ENCODE measurements at regions not wholly inside any gene's neighbourhood (a gene's known extent, or its start where the extent isn't known, plus 50 kb on each side); places are given as distances from the start of the nearest gene placed in this dataset.
"Not testable (repeated sequence)": the region's sequence is repeated elsewhere in the genome, so short reads cannot be mapped to it uniquely, and the experiment has no call there.

DNA sequence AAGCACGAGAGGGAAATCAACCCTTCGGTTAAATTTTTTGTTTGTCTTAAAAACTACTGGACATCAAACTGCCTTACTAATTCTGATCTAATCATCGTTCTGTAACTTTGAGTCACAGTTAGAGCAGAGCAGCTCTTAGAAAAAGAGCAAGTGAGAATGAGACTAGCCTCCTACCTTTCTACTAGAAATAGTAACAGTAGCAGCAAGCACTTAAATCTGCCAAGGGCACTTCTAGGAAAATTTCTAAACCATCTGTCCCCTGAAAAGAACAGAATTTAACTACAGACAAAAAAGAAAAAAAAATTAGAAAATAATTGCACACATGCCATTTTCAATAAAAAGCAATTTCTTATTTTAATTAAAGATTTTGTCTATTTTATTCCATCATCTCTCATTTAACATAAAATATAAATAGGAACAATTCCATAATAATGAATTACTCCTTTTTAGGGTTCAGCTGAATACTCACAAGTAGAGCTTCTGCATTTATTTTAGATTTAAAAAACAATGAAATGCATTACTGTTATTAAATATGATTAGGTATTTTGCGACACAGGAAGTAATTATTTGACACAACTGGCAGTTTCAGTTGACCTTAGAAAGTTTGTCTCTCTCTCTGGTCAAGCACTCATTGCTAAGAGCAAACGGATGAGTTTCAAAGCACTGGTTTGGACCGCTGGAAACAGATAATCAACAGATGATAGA is 250.8 kb upstream of the SOX9 start:
- WGBS: 83% methylated on average over 6 of the region's 6 CpGs
- Histone ChIP-seq H3K27ac (no peak overlapping the region), H3K4me1 (replicated peaks) (no peaks in the 10 kb centered on the region), H3K4me3 (no peak overlapping the region), H3K27me3 (replicated peaks; ENCODE audit: insufficient read depth) (no peaks in the 10 kb centered on the region), H3K9me3 (no peaks in the 10 kb centered on the region), H3K36me3 (no peaks in the 10 kb centered on the region)
- intact Hi-C loops (cut with DNase I): no loop called here
- no peak for DNase-seq (ENCODE audit: low spot score)
- TF ChIP-seq POLR2AphosphoS5 (IDR thresholded peaks at IDR 0.05) (no peak), POLR2A (IDR thresholded peaks at IDR 0.05) (no peak)

- Histone ChIP-seq H3K9me3 (no peaks in the 10 kb centered on the region), H3K4me3 (no peak overlapping the region), H3K27ac (no peak overlapping the region), H3K36me3 (no peaks in the 10 kb centered on the region), H3K4me1 (replicated peaks) (no peaks in the 10 kb centered on the region), H3K27me3 (replicated peaks; ENCODE audit: insufficient read depth) (no peaks in the 10 kb centered on the region)
- intact Hi-C loops (cut with DNase I): no loop called here
- 55% methylated on average over 1 of the region's 1 CpG for WGBS
- no peak for TF ChIP-seq CTCF (IDR thresholded peaks at IDR 0.05)
- TF ChIP-seq POLR2AphosphoS5 (IDR thresholded peaks at IDR 0.05): no peak
- no peak for TF ChIP-seq POLR2A (IDR thresholded peaks at IDR 0.05)
- no peak for DNase-seq (ENCODE audit: low spot score)
Observed at GRCh38 chr17:71870546-71870862, 250.3 kb upstream of the SOX9 start.

- no peaks in the 10 kb centered on the region for H3K4me1 ChIP-seq (replicated peaks)
- no peaks in the 10 kb centered on the region for H3K36me3 ChIP-seq
- intact Hi-C loops (cut with DNase I): no loop called here
- TF ChIP-seq CTCF (IDR thresholded peaks at IDR 0.05) (no peak), POLR2A (IDR thresholded peaks at IDR 0.05) (no peak), POLR2AphosphoS5 (IDR thresholded peaks at IDR 0.05) (no peak)
- no peak overlapping the region for H3K4me3 ChIP-seq
- H3K9me3 ChIP-seq: no peaks in the 10 kb centered on the region
- no peak for DNase-seq (ENCODE audit: low spot score)
- no peak overlapping the region for H3K27ac ChIP-seq
- WGBS: 73% methylated on average over 6 of the region's 6 CpGs
- H3K27me3 ChIP-seq (replicated peaks; ENCODE audit: insufficient read depth): no peaks in the 10 kb centered on the region
Observed at GRCh38 chr17:71872843-71873485, 247.9 kb upstream of the SOX9 start.

DNA sequence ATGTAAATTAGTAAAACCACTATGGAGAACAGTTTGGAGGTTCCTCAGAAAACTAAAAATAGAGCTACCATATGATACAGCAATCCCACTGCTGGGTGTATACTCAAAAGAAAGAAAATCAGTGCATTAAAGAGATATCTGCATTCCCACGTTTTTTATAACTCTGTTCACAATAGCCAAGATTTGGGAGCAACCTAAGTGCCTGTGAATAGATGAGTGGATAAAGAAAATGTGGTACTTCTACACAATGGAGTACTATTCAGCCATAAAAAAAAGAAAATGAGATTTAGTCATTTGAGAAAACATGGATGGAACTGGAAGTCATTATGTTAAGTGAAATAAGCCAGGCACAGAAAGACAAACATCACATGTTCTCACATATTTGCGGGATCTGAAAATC is 246.0 kb upstream of the SOX9 start:
- H3K36me3 ChIP-seq; H3K27ac ChIP-seq; intact Hi-C loops (cut with DNase I); H3K4me1 ChIP-seq (replicated peaks); H3K4me3 ChIP-seq; DNase-seq (ENCODE audit: low spot score); H3K27me3 ChIP-seq (replicated peaks; ENCODE audit: insufficient read depth); H3K9me3 ChIP-seq: not testable (repeated sequence)
- 80% methylated on average over 2 of the region's 2 CpGs for WGBS

DNA sequence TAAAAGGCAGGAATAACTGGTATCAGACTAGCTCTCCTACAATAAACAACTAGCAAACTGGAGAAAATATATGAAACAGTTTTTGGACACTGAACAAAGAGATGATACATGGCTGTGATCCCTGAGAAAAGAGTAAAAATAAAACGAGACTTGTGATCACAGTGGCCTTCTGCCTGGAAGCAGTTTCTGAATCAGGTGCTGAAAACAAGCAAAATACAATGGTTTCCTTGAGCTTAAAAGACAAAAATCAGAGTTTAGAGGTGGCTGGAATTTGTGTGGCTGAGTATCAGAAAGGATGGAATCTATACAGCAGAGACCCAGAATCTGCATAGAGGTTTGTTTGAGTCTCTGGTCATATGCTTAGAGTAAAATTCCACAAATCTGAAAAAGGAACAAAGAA is 242.5 kb upstream of the SOX9 start:
- WGBS: 7% methylated on average over 1 of the region's 1 CpG
- TF ChIP-seq POLR2A (IDR thresholded peaks at IDR 0.05) (no peak), CTCF (IDR thresholded peaks at IDR 0.05) (no peak), POLR2AphosphoS5 (IDR thresholded peaks at IDR 0.05) (no peak)
- H3K27ac ChIP-seq: no peak overlapping the region
- intact Hi-C loops (cut with DNase I): no loop called here
- H3K4me3 ChIP-seq: no peak overlapping the region
- H3K27me3 ChIP-seq (replicated peaks; ENCODE audit: insufficient read depth): no peaks in the 10 kb centered on the region
- no peaks in the 10 kb centered on the region for H3K4me1 ChIP-seq (replicated peaks)
- no peaks in the 10 kb centered on the region for H3K9me3 ChIP-seq
- no peak for DNase-seq (ENCODE audit: low spot score)
- no peaks in the 10 kb centered on the region for H3K36me3 ChIP-seq

GRCh38 chr17:71878998-71879397 is 241.8 kb upstream of the SOX9 start:
- H3K36me3 ChIP-seq: no peaks in the 10 kb centered on the region
- TF ChIP-seq POLR2A (IDR thresholded peaks at IDR 0.05) (no peak), CTCF (IDR thresholded peaks at IDR 0.05) (no peak), POLR2AphosphoS5 (IDR thresholded peaks at IDR 0.05) (no peak)
- no peak for DNase-seq (ENCODE audit: low spot score)
- H3K27ac ChIP-seq: no peak overlapping the region
- H3K4me1 ChIP-seq (replicated peaks): no peaks in the 10 kb centered on the region
- no peaks in the 10 kb centered on the region for H3K9me3 ChIP-seq
- intact Hi-C loops (cut with DNase I): no loop called here
- WGBS: 92% methylated on average over 4 of the region's 4 CpGs
- no peak overlapping the region for H3K4me3 ChIP-seq
- H3K27me3 ChIP-seq (replicated peaks; ENCODE audit: insufficient read depth): no peaks in the 10 kb centered on the region
